HEK293 (cell line): ENCODE measurements at regions not wholly inside any gene's neighbourhood (a gene's known extent, or its start where the extent isn't known, plus 50 kb on each side); places are given as distances from the start of the nearest gene placed in this dataset.

Experiments
- CTCF ChIA-PET: fragments of 350-600 bp; formaldehyde crosslinking; extraction: SDS; loops from one replicate; lab custom pipeline; 2021; ENCODE audit warnings: antibody characterized with exemption; lab: Yijun Ruan, JAX
- POLR2A ChIA-PET: fragments of 300-600 bp; formaldehyde crosslinking; extraction: SDS; loops from one replicate; lab custom pipeline; 2020; ENCODE audit warnings: antibody characterized with exemption, inconsistent platforms; lab: Yijun Ruan, JAX
- H3K27ac ChIP-seq: fragments of 200-500 bp; sonication (Bioruptor generic); 2 replicates; pipeline ENCODE4 v1.5.1; 2014; ENCODE audit warnings: low read depth, low read length, control low read depth, inconsistent platforms; ENCODE audit errors: extremely low read depth
- H3K36me3 ChIP-seq, 2 experiments: fragments of 200-500 bp in 1 of 2; sonication (Bioruptor generic) in 1 of 2; 1 replicate in 1 of 2; 2 replicates in 1 of 2; pipeline ENCODE4 v1.5.1; 2014 to 2017; ENCODE audit warnings: inconsistent platforms in 2 of 2, low read length in 2 of 2; ENCODE audit not compliant: control insufficient read depth in 2 of 2, insufficient read depth in 1 of 2
- H3K4me1 ChIP-seq: fragments of 200-500 bp; sonication (Bioruptor generic); 2 replicates; pipeline ENCODE4 v1.5.1; 2014; ENCODE audit warnings: mild to moderate bottlenecking, low read length, inconsistent platforms; ENCODE audit not compliant: control insufficient read depth, insufficient read depth
- H3K4me3 ChIP-seq: 2 replicates; pipeline ENCODE4 v1.5.1; 2011; ENCODE audit warnings: low read depth, mild to moderate bottlenecking, control low read depth, low read length, moderate library complexity
- H3K9me3 ChIP-seq: fragments of 200-500 bp; sonication (Bioruptor generic); 2 replicates; pipeline ENCODE4 v1.5.1; 2014; ENCODE audit warnings: low read depth, low read length, inconsistent platforms; ENCODE audit not compliant: control insufficient read depth, insufficient read depth
- GLI4 ChIP-seq: fragments of 450-650 bp; formaldehyde crosslinking; IDR thresholded peaks from 2 replicates; pipeline ENCODE4 v1.5.1; 2016; ENCODE audit warnings: missing biosample characterization, missing genetic modification characterization
- PRDM1 ChIP-seq: fragments of 450-650 bp; formaldehyde crosslinking; IDR thresholded peaks from 2 replicates; pipeline ENCODE4; 2016; ENCODE audit warnings: missing biosample characterization, missing genetic modification characterization
- SP3 ChIP-seq: fragments of 450-650 bp; formaldehyde crosslinking; IDR thresholded peaks from 2 replicates; pipeline ENCODE4 v1.5.1; 2016; ENCODE audit warnings: missing biosample characterization, missing genetic modification characterization
- TSHZ1 ChIP-seq: fragments of 450-650 bp; formaldehyde crosslinking; IDR thresholded peaks from 2 replicates; pipeline ENCODE4 v1.5.1; 2016; ENCODE audit warnings: missing biosample characterization, missing genetic modification characterization, borderline replicate concordance
- YY1 ChIP-seq: fragments of 450-650 bp; formaldehyde crosslinking; IDR thresholded peaks from 2 replicates; pipeline ENCODE4 v1.5.1; 2018; ENCODE audit warnings: missing biosample characterization, missing genetic modification characterization
- ZBTB11 ChIP-seq: fragments of 450-650 bp; formaldehyde crosslinking; conservative IDR thresholded peaks from 2 replicates; pipeline ENCODE4 v1.5.1; 2016; ENCODE audit warnings: low read depth, missing biosample characterization, missing genetic modification characterization
- ZBTB20 ChIP-seq: fragments of 450-650 bp; formaldehyde crosslinking; IDR thresholded peaks from 2 replicates; pipeline ENCODE4 v1.5.1; 2016; ENCODE audit warnings: missing biosample characterization, missing genetic modification characterization
- ZBTB26 ChIP-seq: fragments of 450-650 bp; formaldehyde crosslinking; optimal IDR thresholded peaks from 2 replicates; pipeline ENCODE3; 2016; ENCODE audit warnings: missing biosample characterization, mild to moderate bottlenecking, missing genetic modification characterization
- ZBTB48 ChIP-seq: fragments of 450-650 bp; formaldehyde crosslinking; IDR thresholded peaks from 2 replicates; pipeline ENCODE4 v1.5.1; 2016; ENCODE audit warnings: missing biosample characterization, missing genetic modification characterization
- ZIC2 ChIP-seq: fragments of 450-650 bp; formaldehyde crosslinking; IDR thresholded peaks from 2 replicates; pipeline ENCODE4 v1.5.1; 2016; ENCODE audit warnings: missing biosample characterization, missing genetic modification characterization
- ZNF121 ChIP-seq: fragments of 450-650 bp; formaldehyde crosslinking; IDR thresholded peaks from 2 replicates; pipeline ENCODE4 v1.5.1; 2016; ENCODE audit warnings: missing biosample characterization, missing genetic modification characterization
- ZNF155 ChIP-seq: fragments of 450-650 bp; formaldehyde crosslinking; IDR thresholded peaks from 2 replicates; pipeline ENCODE4 v1.5.1; 2016; ENCODE audit warnings: missing biosample characterization, missing genetic modification characterization
- ZNF16 ChIP-seq: fragments of 450-650 bp; formaldehyde crosslinking; IDR thresholded peaks from 2 replicates; pipeline ENCODE4 v1.5.1; 2016; ENCODE audit warnings: low read depth, missing biosample characterization, missing genetic modification characterization
- ZNF24 ChIP-seq: fragments of 450-650 bp; formaldehyde crosslinking; IDR thresholded peaks from 2 replicates; pipeline ENCODE4 v1.5.1; 2016; ENCODE audit warnings: missing biosample characterization, missing genetic modification characterization
- ZNF433 ChIP-seq: fragments of 450-650 bp; formaldehyde crosslinking; IDR thresholded peaks from 2 replicates; pipeline ENCODE4 v1.5.1; 2016; ENCODE audit warnings: missing biosample characterization, missing genetic modification characterization, low read depth
- ZNF548 ChIP-seq: fragments of 450-650 bp; formaldehyde crosslinking; IDR thresholded peaks from 2 replicates; pipeline ENCODE4 v1.5.1; 2016; ENCODE audit warnings: missing biosample characterization, missing genetic modification characterization
- ZNF558 ChIP-seq: fragments of 450-650 bp; formaldehyde crosslinking; IDR thresholded peaks from 2 replicates; pipeline ENCODE4 v1.5.1; 2016; ENCODE audit warnings: missing biosample characterization, missing genetic modification characterization
- ZNF585B ChIP-seq: fragments of 450-650 bp; formaldehyde crosslinking; IDR thresholded peaks from 2 replicates; pipeline ENCODE4 v1.5.1; 2016; ENCODE audit warnings: missing biosample characterization, missing genetic modification characterization
- ZNF624 ChIP-seq: fragments of 450-650 bp; formaldehyde crosslinking; IDR thresholded peaks from 2 replicates; pipeline ENCODE4 v1.5.1; 2017; ENCODE audit warnings: missing biosample characterization, missing genetic modification characterization
- ZNF645 ChIP-seq: fragments of 450-650 bp; formaldehyde crosslinking; IDR thresholded peaks from 2 replicates; pipeline ENCODE4; 2016; ENCODE audit warnings: missing biosample characterization, missing genetic modification characterization
- ZNF654 ChIP-seq: fragments of 450-650 bp; formaldehyde crosslinking; IDR thresholded peaks from 2 replicates; pipeline ENCODE4 v1.5.1; 2016; ENCODE audit warnings: low read depth, missing biosample characterization, missing genetic modification characterization
- ZNF792 ChIP-seq: fragments of 450-650 bp; formaldehyde crosslinking; IDR thresholded peaks from 2 replicates; pipeline ENCODE4 v1.5.1; 2016; ENCODE audit warnings: missing biosample characterization, missing genetic modification characterization
- ZNF843 ChIP-seq: fragments of 450-650 bp; formaldehyde crosslinking; IDR thresholded peaks from 2 replicates; pipeline ENCODE4 v1.5.1; 2016; ENCODE audit warnings: missing biosample characterization, missing genetic modification characterization
- ZSCAN16 ChIP-seq: fragments of 450-650 bp; formaldehyde crosslinking; IDR thresholded peaks from 2 replicates; pipeline ENCODE4 v1.5.1; 2016; ENCODE audit warnings: missing biosample characterization, missing genetic modification characterization

- H3K36me3 ChIP-seq: no peaks in the 10 kb centered on the region
- H3K4me3 ChIP-seq: no peak overlapping the region
- no peak overlapping the region for H3K27ac ChIP-seq
- H3K4me1 ChIP-seq: no peaks in the 10 kb centered on the region
- ChIA-PET POLR2A (interaction anchor here (0.6 kb wide), 1 partner anchor 12 kb away, joined by 3 read pairs; no protein-coding TSS in a partner anchor), CTCF (interaction anchor here (1.1 to 1.4 kb wide), 2 partner anchors 13 to 275 kb away, joined by 3 to 4 read pairs; no protein-coding TSS in a partner anchor)
- H3K9me3 ChIP-seq: no peaks in the 10 kb centered on the region
- no peak for TF ChIP-seq ZNF843 (tag by site-specific recombination)
- TF ChIP-seq PRDM1 (tag by site-specific recombination): no peak
- no peak for TF ChIP-seq ZNF548 (tag by site-specific recombination)
- no peak for TF ChIP-seq ZBTB26 (tag by site-specific recombination)
- no peak for TF ChIP-seq ZIC2 (tag by site-specific recombination)
- TF ChIP-seq, all 188 proteins: peak for 0
Measured at GRCh38 chr7:41421056-41421455, 281.8 kb downstream of the INHBA start.

GRCh38 chr7:41420421-41420820 lies 282.5 kb downstream of the INHBA start:
- TF ChIP-seq ZNF16 (tag by site-specific recombination) (no peak), ZBTB20 (tag by site-specific recombination) (no peak), ZNF433 (tag by site-specific recombination) (no peak), SP3 (tag by site-specific recombination) (no peak), ZSCAN16 (no peak), ZNF155 (tag by site-specific recombination) (no peak), ZBTB11 (no peak)
- Histone ChIP-seq H3K4me3 (no peak overlapping the region), H3K4me1 (no peaks in the 10 kb centered on the region), H3K36me3 (no peaks in the 10 kb centered on the region), H3K9me3 (no peaks in the 10 kb centered on the region), H3K27ac (no peak overlapping the region)
- ChIA-PET POLR2A (no interaction called here), CTCF (interaction anchor here (1.1 to 1.4 kb wide), 2 partner anchors 12 to 276 kb away, joined by 3 to 4 read pairs; no protein-coding TSS in a partner anchor)

- Histone ChIP-seq H3K9me3 (no peaks in the 10 kb centered on the region), H3K36me3 (no peaks in the 10 kb centered on the region), H3K4me1 (no peaks in the 10 kb centered on the region), H3K4me3 (no peak overlapping the region), H3K27ac (no peak overlapping the region)
- TF ChIP-seq ZNF558 (tag by site-specific recombination) (no peak), GLI4 (tag by site-specific recombination) (no peak), ZNF645 (tag by site-specific recombination) (no peak), ZBTB48 (tag by site-specific recombination) (no peak), ZNF624 (tag by site-specific recombination) (no peak), ZNF24 (tag by site-specific recombination) (no peak), ZNF792 (no peak), YY1 (tag by site-specific recombination) (no peak), ZNF585B (no peak), ZNF16 (tag by site-specific recombination) (no peak), ZNF433 (tag by site-specific recombination) (no peak), ZNF121 (tag by site-specific recombination) (no peak), TSHZ1 (tag by site-specific recombination) (no peak), ZNF654 (tag by site-specific recombination) (no peak)
- CTCF ChIA-PET: no interaction called here
- POLR2A ChIA-PET: no interaction called here
Measured at GRCh38 chr7:41418337-41418736, 284.6 kb downstream of the INHBA start.
